Liver (tissue), 8 donors: ENCODE measurements at regions not wholly inside any gene's neighbourhood (a gene's known extent, or its start where the extent isn't known, plus 50 kb on each side); places are given as distances from the start of the nearest gene placed in this dataset.
"Not testable (repeated sequence)": the region's sequence is repeated elsewhere in the genome, so short reads cannot be mapped to it uniquely, and the experiment has no call there.

ENCODE experiments used
- DNase-seq: peaks from one replicate; pipeline ENCODE4 v3.0.0-alpha.2; 2017; ENCODE audit warnings: low spot score
- H3K27ac ChIP-seq, 2 donors: one replicate each; pipeline ENCODE4 v1.7.0; 2013; ENCODE audit warnings: inconsistent platforms in 2 of 2, low read length in 2 of 2, control low read depth in 1 of 2, low read depth in 1 of 2, mild to moderate bottlenecking in 1 of 2
- H3K27me3 ChIP-seq, 4 donors: one replicate each; pipeline versions ENCODE4 v1.6.1 to v1.7.0; 2013; ENCODE audit warnings: low read length in 3 of 4, inconsistent platforms in 1 of 4, mild to moderate bottlenecking in 1 of 4, moderate library complexity in 1 of 4; ENCODE audit not compliant: control insufficient read depth in 4 of 4, insufficient read depth in 4 of 4
- H3K36me3 ChIP-seq, 4 donors: one replicate each; pipeline versions ENCODE4 v1.6.1 to v1.7.0; 2013; ENCODE audit warnings: low read length in 3 of 4, mild to moderate bottlenecking in 3 of 4, low read depth in 1 of 4, moderate library complexity in 1 of 4; ENCODE audit not compliant: control insufficient read depth in 4 of 4, insufficient read depth in 3 of 4
- H3K4me1 ChIP-seq, 4 donors: one replicate each; pipeline versions ENCODE4 v1.6.1 to v1.7.0; 2013; ENCODE audit warnings: low read length in 3 of 4, mild to moderate bottlenecking in 3 of 4, moderate library complexity in 1 of 4; ENCODE audit not compliant: control insufficient read depth in 4 of 4, insufficient read depth in 4 of 4
- H3K4me3 ChIP-seq, 3 donors: one replicate each; pipeline versions ENCODE4 v1.6.1 to v1.7.0; 2013; ENCODE audit warnings: low read length in 3 of 3, control low read depth in 1 of 3, low read depth in 1 of 3, mild to moderate bottlenecking in 1 of 3
- H3K9ac ChIP-seq, 2 donors: one replicate each; pipeline ENCODE4 v1.7.0; 2013; ENCODE audit warnings: low read length in 2 of 2, mild to moderate bottlenecking in 2 of 2, moderate library complexity in 2 of 2, control low read depth in 1 of 2, low read depth in 1 of 2
- H3K9me3 ChIP-seq, 4 donors: one replicate each; pipeline versions ENCODE4 v1.6.1 to v1.7.0; 2013; ENCODE audit warnings: low read length in 3 of 4; ENCODE audit not compliant: control insufficient read depth in 4 of 4
- ATF3 ChIP-seq: IDR thresholded peaks from 2 replicates; pipeline ENCODE4 v1.6.1; 2016; ENCODE audit warnings: antibody characterized with exemption
- CTCF ChIP-seq: fragments of 150-350 bp; IDR thresholded peaks from 2 replicates; pipeline ENCODE4 v1.5.1; 2017; ENCODE audit warnings: improper control_type of control experiment, low read depth, low read length; ENCODE audit not compliant: missing input control
- EGR1 ChIP-seq, 2 donors: IDR thresholded peaks; 2 replicates each; pipeline ENCODE4 v1.6.1; 2016 to 2018; ENCODE audit warnings: antibody characterized with exemption in 2 of 2, low read depth in 2 of 2
- FOXA1 ChIP-seq: IDR thresholded peaks from 2 replicates; pipeline ENCODE4 v1.6.1; 2016; ENCODE audit warnings: antibody characterized with exemption
- FOXA2 ChIP-seq: IDR thresholded peaks from 2 replicates; pipeline ENCODE4 v1.6.1; 2016; ENCODE audit warnings: antibody characterized with exemption
- GABPA ChIP-seq, 2 donors: IDR thresholded peaks in 1 of 2; conservative IDR thresholded peaks in 1 of 2; 2 replicates each; pipeline ENCODE4 v1.6.1; 2016; ENCODE audit warnings: antibody characterized with exemption in 2 of 2, mild to moderate bottlenecking in 1 of 2, moderate library complexity in 1 of 2
- HNF4A ChIP-seq, 2 donors: conservative IDR thresholded peaks; 2 replicates each; pipeline ENCODE4 v1.6.1; 2016; ENCODE audit warnings: antibody characterized with exemption in 2 of 2, mild to moderate bottlenecking in 2 of 2
- HNF4G ChIP-seq: IDR thresholded peaks from 2 replicates; pipeline ENCODE4 v1.6.1; 2016; ENCODE audit warnings: antibody characterized with exemption
- JUND ChIP-seq, 2 donors: IDR thresholded peaks; 2 replicates each; pipeline ENCODE4 v1.6.1; 2016; ENCODE audit warnings: antibody characterized with exemption in 2 of 2
- MAX ChIP-seq: IDR thresholded peaks from 2 replicates; pipeline ENCODE4 v1.6.1; 2016; ENCODE audit warnings: antibody characterized with exemption
- NR2F2 ChIP-seq: IDR thresholded peaks from 2 replicates; pipeline ENCODE4 v1.6.1; 2016; ENCODE audit warnings: antibody characterized with exemption
- RAD21 ChIP-seq, 2 donors: IDR thresholded peaks; 2 replicates each; pipeline ENCODE4 v1.6.1; 2016; ENCODE audit warnings: antibody characterized with exemption in 2 of 2, mild to moderate bottlenecking in 2 of 2
- REST ChIP-seq: IDR thresholded peaks from 2 replicates; pipeline ENCODE4 v1.6.1; 2016; ENCODE audit warnings: antibody characterized with exemption, mild to moderate bottlenecking
- RXRA ChIP-seq, 2 donors: IDR thresholded peaks; 2 replicates each; pipeline ENCODE4 v1.6.1; 2017 to 2018; ENCODE audit warnings: antibody characterized with exemption in 2 of 2, mild to moderate bottlenecking in 1 of 2
- SP1 ChIP-seq: IDR thresholded peaks from 2 replicates; pipeline ENCODE4 v1.6.1; 2018; ENCODE audit warnings: antibody characterized with exemption, mild to moderate bottlenecking
- TAF1 ChIP-seq: conservative IDR thresholded peaks from 2 replicates; pipeline ENCODE4 v1.6.1; 2016; ENCODE audit warnings: antibody characterized with exemption, mild to moderate bottlenecking
- YY1 ChIP-seq: IDR thresholded peaks from 2 replicates; pipeline ENCODE4 v1.6.1; 2016; ENCODE audit warnings: antibody characterized with exemption, mild to moderate bottlenecking
- ZBTB33 ChIP-seq: IDR thresholded peaks from 2 replicates; pipeline ENCODE4 v1.6.1; 2016; ENCODE audit warnings: antibody characterized with exemption
- WGBS: extraction: QIAGEN DNeasy Blood & Tissue Kit; methylation state at CpG from one replicate; pipeline ENCODE4 v1.1.7; 2013; 5-methylcytosine and 5-hydroxymethylcytosine counted together
- donor health status: healthy.
- donor health status: healthy.
- donor health status: healthy.
- donor health status: healthy.
- donor health status: healthy.

- not testable (repeated sequence) for H3K4me3 ChIP-seq, H3K27ac ChIP-seq, DNase-seq, H3K9ac ChIP-seq, H3K4me1 ChIP-seq, H3K9me3 ChIP-seq, H3K36me3 ChIP-seq, H3K27me3 ChIP-seq
- TF ChIP-seq HNF4A (conservative IDR thresholded peaks at IDR 0.05) = peak; percentile 13 to 52
- WGBS = 69% methylated on average over 11 of the region's 11 CpGs
Measured at GRCh38 chr2:106330384-106331261, 136.5 kb upstream of the UXS1 start.

- no peak overlapping the region for H3K4me3 ChIP-seq
- no peaks in the 10 kb centered on the region for H3K9me3 ChIP-seq
- H3K27ac ChIP-seq = no peak overlapping the region
- no peak overlapping the region for H3K9ac ChIP-seq
- H3K36me3 ChIP-seq = no peaks in the 10 kb centered on the region
- DNase-seq = no peak
- no peaks in the 10 kb centered on the region for H3K27me3 ChIP-seq
- WGBS = 91% methylated on average over 10 of the region's 10 CpGs
- no peaks in the 10 kb centered on the region for H3K4me1 ChIP-seq
- TF ChIP-seq FOXA1 (no peak), RXRA (IDR thresholded peaks at IDR 0.05) (no peak), MAX (no peak), REST (no peak), EGR1 (IDR thresholded peaks at IDR 0.05; ENCODE audit: low read depth in 2 of 2) (no peak), ATF3 (no peak), CTCF (no peak), HNF4G (no peak), FOXA2 (no peak), ZBTB33 (no peak), YY1 (no peak), HNF4A (conservative IDR thresholded peaks at IDR 0.05) (no peak), GABPA (IDR thresholded peaks at IDR 0.05 in 1 of 2, conservative IDR thresholded peaks at IDR 0.05 in 1 of 2) (no peak), TAF1 (no peak), SP1 (no peak), JUND (IDR thresholded peaks at IDR 0.05) (no peak), RAD21 (IDR thresholded peaks at IDR 0.05) (no peak), NR2F2 (no peak)
Measured at GRCh38 chr2:106323337-106324013, 129.4 kb upstream of the UXS1 start.
